K562 (cell line): ENCODE measurements at regions not wholly inside any gene's neighbourhood (a gene's known extent, or its start where the extent isn't known, plus 50 kb on each side); places are given as distances from the start of the nearest gene placed in this dataset.
A peak's percentile ranks its signal among the peaks of the same experiment; 100 is the strongest.
"Not testable (repeated sequence)": the region's sequence is repeated elsewhere in the genome, so short reads cannot be mapped to it uniquely, and the experiment has no call there.

Experiments used
- ATAC-seq: fragments of 200-7000 bp; cut with Tn5 transposase; 3 replicates; pipeline ENCODE4 v1.9.1; 2020; ENCODE audit warnings: moderate library complexity
- BruUV-seq: library from RNA; stranded (reverse); fragments of 400-500 nt; replicated peaks from 2 replicates; lab custom pipeline; 2021; lab: Mats Ljungman, UMichigan
- CTCF ChIA-PET: fragments of 300-600 bp; formaldehyde crosslinking; extraction: SDS; loops from one replicate; lab custom pipeline; 2021; ENCODE audit warnings: low intra/inter-chr PET ratio; lab: Yijun Ruan, JAX
- POLR2A ChIA-PET: fragments of 300-600, 350-650 bp; sonication (Branson Sonifier 250); formaldehyde crosslinking; extraction: SDS; loops from one replicate; lab custom pipeline; 2021; ENCODE audit warnings: antibody characterized with exemption, inconsistent platforms; lab: Yijun Ruan, JAX
- DNase-seq, 4 experiments: peaks; one replicate each; pipeline versions ENCODE4 v3.0.0 to v3.0.0-alpha.2; 2011 to 2018; ENCODE audit warnings: low spot score in 3 of 4, mixed read lengths in 3 of 4; ENCODE audit errors: extremely low read depth in 1 of 4
- FAIRE-seq: peaks from 2 replicates; lab custom pipeline; 2011; peaks lifted over from hg19 to GRCh38; lab: Jason Lieb, UNC
- H2AFZ ChIP-seq: 2 replicates; pipeline ENCODE4 v1.6.0; 2011; ENCODE audit warnings: low read depth, low read length, control low read depth, inconsistent platforms
- H3K27ac ChIP-seq: fragments of 200-600 bp; 3 replicates; pipeline ENCODE4 v1.8.0; 2011; ENCODE audit warnings: low read depth, mild to moderate bottlenecking, control low read depth, inconsistent platforms, low read length, moderate library complexity, mixed read lengths; ENCODE audit errors: extremely low read depth
- H3K27me3 ChIP-seq, 2 experiments: fragments of 300-600 bp in 1 of 2; 2 replicates in 1 of 2; 3 replicates in 1 of 2; pipeline versions ENCODE4 v1.6.0 to v1.8.0; 2011; ENCODE audit warnings: inconsistent platforms in 2 of 2, low read length in 2 of 2, mild to moderate bottlenecking in 1 of 2, mixed read lengths in 1 of 2, moderate library complexity in 1 of 2; ENCODE audit not compliant: control insufficient read depth in 2 of 2, insufficient read depth in 2 of 2
- H3K36me3 ChIP-seq: fragments of 300-600 bp; 3 replicates; pipeline ENCODE4 v1.8.0; 2011; ENCODE audit warnings: mild to moderate bottlenecking, low read length, inconsistent platforms; ENCODE audit not compliant: control insufficient read depth, insufficient read depth
- H3K4me1 ChIP-seq, 2 experiments: fragments of 200-600 bp in 1 of 2; replicated peaks in 1 of 2; 2 replicates in 1 of 2; 3 replicates in 1 of 2; pipeline versions ENCODE4 v1.5.1 to v1.8.0; 2011; ENCODE audit warnings: inconsistent platforms in 2 of 2, low read length in 2 of 2, mild to moderate bottlenecking in 1 of 2, mixed read lengths in 1 of 2, moderate library complexity in 1 of 2; ENCODE audit not compliant: control insufficient read depth in 2 of 2, insufficient read depth in 2 of 2
- H3K4me2 ChIP-seq: 2 replicates; pipeline ENCODE4 v1.6.1; 2011; ENCODE audit warnings: low read length, control low read depth, inconsistent platforms, mixed read lengths; ENCODE audit not compliant: insufficient read depth
- H3K4me3 ChIP-seq: fragments of 200-600 bp; sonication (generic), shearing (Covaris generic); 2 replicates; pipeline ENCODE4 v1.5.1; 2016; ENCODE audit warnings: control low read depth, inconsistent platforms
- H3K79me2 ChIP-seq: fragments of 200-600 bp; 3 replicates; pipeline ENCODE4 v1.8.0; 2011; ENCODE audit warnings: low read length, inconsistent platforms; ENCODE audit not compliant: control insufficient read depth, insufficient read depth
- H3K9ac ChIP-seq, 2 experiments: 2 replicates each; pipeline versions ENCODE4 v1.6.0 to v1.6.1; 2011; ENCODE audit warnings: low read depth in 2 of 2, low read length in 2 of 2, control low read depth in 1 of 2, inconsistent platforms in 1 of 2, mild to moderate bottlenecking in 1 of 2, mixed read lengths in 1 of 2; ENCODE audit not compliant: insufficient read depth in 1 of 2
- H3K9me1 ChIP-seq: one replicate; pipeline ENCODE4 v1.6.0; 2011; ENCODE audit warnings: inconsistent platforms, mild to moderate bottlenecking, low read length, moderate library complexity; ENCODE audit not compliant: control insufficient read depth, insufficient read depth
- H3K9me3 ChIP-seq: replicated peaks from 2 replicates; pipeline ENCODE4 v1.5.1; 2011; ENCODE audit warnings: low read depth, low read length, inconsistent platforms; ENCODE audit not compliant: control insufficient read depth, insufficient read depth
- H4K20me1 ChIP-seq: replicated peaks from 2 replicates; pipeline ENCODE4 v1.6.1; 2011; ENCODE audit warnings: low read length, inconsistent platforms, mixed read lengths; ENCODE audit not compliant: control insufficient read depth, insufficient read depth
- DMBX1 ChIP-seq: fragments of 250-450 bp; sonication (Bioruptor Pico); IDR thresholded peaks from 2 replicates; pipeline ENCODE4 v1.8.0; 2022; ENCODE audit warnings: inconsistent platforms, mild to moderate bottlenecking, moderate library complexity, borderline replicate concordance
- TCF15 ChIP-seq: fragments of 250-450 bp; sonication (Bioruptor Pico); IDR thresholded peaks from 2 replicates; pipeline ENCODE4 v1.8.0; 2022; ENCODE audit warnings: moderate library complexity, mild to moderate bottlenecking, inconsistent platforms
- TEAD2 ChIP-seq: fragments of 450-650 bp; IDR thresholded peaks from 2 replicates; pipeline ENCODE4 v1.6.1; 2016; ENCODE audit warnings: missing genetic modification characterization, control low read depth, missing compliant biosample characterization
- ZNF398 ChIP-seq: fragments of 250-450 bp; sonication (Bioruptor Pico); IDR thresholded peaks from 2 replicates; pipeline ENCODE4 v1.8.0; 2021; ENCODE audit warnings: moderate library complexity, mild to moderate bottlenecking, inconsistent platforms
- ZNF41 ChIP-seq: fragments of 250-450 bp; sonication (Bioruptor Pico); conservative IDR thresholded peaks from 2 replicates; pipeline ENCODE4 v1.4.0; 2020; ENCODE audit warnings: mild to moderate bottlenecking
- ZNF592 ChIP-seq: fragments of 450-650 bp; IDR thresholded peaks from 2 replicates; pipeline ENCODE4 v1.6.1; 2017; ENCODE audit warnings: antibody characterized with exemption, mild to moderate bottlenecking
- ZNF639 ChIP-seq, 2 experiments: fragments of 200-800 bp in 1 of 2; sonication (Bioruptor generic) in 1 of 2; sonication (generic) in 1 of 2; formaldehyde crosslinking in 1 of 2; IDR thresholded peaks in 1 of 2; conservative IDR thresholded peaks in 1 of 2; 2 replicates each; pipeline versions ENCODE4 v1.5.0 to v1.6.1; 2016 to 2020; ENCODE audit warnings: missing compliant biosample characterization in 1 of 2, missing genetic modification characterization in 1 of 2, missing genetic modification reagents in 1 of 2
- ZNF740 ChIP-seq, 3 experiments: fragments of 200-800 bp in 1 of 3; sonication (Bioruptor generic) in 1 of 3; sonication (generic) in 1 of 3; formaldehyde crosslinking in 1 of 3; IDR thresholded peaks; 2 replicates each; pipeline versions ENCODE4 v1.6.1 to v1.8.0; 2016 to 2022; ENCODE audit warnings: mild to moderate bottlenecking in 2 of 3, missing compliant biosample characterization in 2 of 3, missing genetic modification characterization in 2 of 3, missing genetic modification reagents in 1 of 3
- WGBS: fragments of 100-300 bp; shearing (Covaris generic); methylation state at CpG from one replicate; pipeline ENCODE4 v1.1.6; 2016; ENCODE audit warnings: low coverage, mixed read lengths; ENCODE audit not compliant: insufficient coverage; ENCODE audit errors: missing lambda C conversion rate; 5-methylcytosine and 5-hydroxymethylcytosine counted together
- in situ Hi-C: fragments of 300-500 bp; cut with MboI; formaldehyde crosslinking; loops from 4 replicates; pipeline ENCODE4 v1.15.0; 2018; ENCODE audit warnings: inconsistent platforms, mixed read lengths
- intact Hi-C: fragments of 100-400 bp; cut with micrococcal nuclease; formaldehyde crosslinking; loops from 2 replicates; pipeline ENCODE4 v1.14.2; 2022

- H3K27me3 ChIP-seq; H3K4me2 ChIP-seq; H3K27ac ChIP-seq; CTCF ChIA-PET; H3K4me1 ChIP-seq; ATAC-seq; in situ Hi-C loops; H3K9ac ChIP-seq; H2AFZ ChIP-seq; BruUV-seq; DNase-seq; FAIRE-seq; POLR2A ChIA-PET; intact Hi-C loops; H3K36me3 ChIP-seq; H3K9me3 ChIP-seq; H3K79me2 ChIP-seq; H4K20me1 ChIP-seq; H3K9me1 ChIP-seq; H3K4me3 ChIP-seq; TF ChIP-seq ZNF740 (CRISPR knock-in tag; IDR thresholded peaks at IDR 0.05): not testable (repeated sequence)
- 4% methylated on average over 7 of the region's 7 CpGs for whole genome bisulfite sequencing
- peak; percentile 88 for TF ChIP-seq DMBX1 (CRISPR knock-in tag)
- 0 out of 2 replicates have a peak, but pooled peaks have one; percentile 56 for TF ChIP-seq ZNF41 (CRISPR knock-in tag)
- TF ChIP-seq ZNF740 (tag; IDR thresholded peaks at IDR 0.05) = peak in 1 of 2 experiments; percentile 83; a peak in 1 of 4 replicates
- peak in 1 of 2 experiments; percentile 55; a peak in 1 of 4 replicates for TF ChIP-seq ZNF639 (CRISPR knock-in tag; conservative IDR thresholded peaks at IDR 0.05 in 1 of 2, IDR thresholded peaks at IDR 0.05 in 1 of 2)
- 0 out of 2 replicates have a peak, but pooled peaks have one; percentile 56 for TF ChIP-seq ZNF398 (CRISPR knock-in tag)
- TF ChIP-seq TEAD2 (tag) = peak; percentile 40; the same call in 1 of the 2 replicates
- TF ChIP-seq TCF15 (CRISPR knock-in tag) = 0 out of 2 replicates have a peak, but pooled peaks have one; percentile 71
- TF ChIP-seq ZNF592 = peak; percentile 64; the same call in 1 of the 2 replicates
- TF ChIP-seq, all 486 proteins: peak for 8; not testable (repeated sequence) for 478
Observed at GRCh38 chr11:37858806-37859537, 1260.9 kb upstream of the RAG2 start.
